Smooth muscle cell (in vitro differentiated cells): ENCODE measurements at regions not wholly inside any gene's neighbourhood (a gene's known extent, or its start where the extent isn't known, plus 50 kb on each side); places are given as distances from the start of the nearest gene placed in this dataset.
A peak's percentile ranks its signal among the peaks of the same experiment; 100 is the strongest.

Source experiments
- DNase-seq: peaks from one replicate; lab custom pipeline; 2025; ENCODE audit not compliant: unreplicated experiment; lab: John Stamatoyannopoulos, UW
- H2AFZ ChIP-seq: fragments of 200-600 bp; sonication (generic); 2 replicates; pipeline ENCODE4 v1.6.0; 2016; ENCODE audit warnings: antibody characterized with exemption, low read depth, mild to moderate bottlenecking
- H3F3A ChIP-seq: fragments of 200-600 bp; sonication (generic); 2 replicates; pipeline ENCODE4 v1.6.0; 2017; ENCODE audit warnings: antibody characterized with exemption, low read depth
- H3K27ac ChIP-seq: fragments of 200-600 bp; sonication (generic); 2 replicates; pipeline ENCODE4 v1.5.1; 2016; ENCODE audit warnings: low read depth, mild to moderate bottlenecking
- H3K27me3 ChIP-seq: fragments of 200-600 bp; sonication (generic); 2 replicates; pipeline ENCODE4 v1.6.1; 2016; ENCODE audit warnings: low read depth, mild to moderate bottlenecking
- H3K36me3 ChIP-seq: fragments of 200-600 bp; sonication (generic); 2 replicates; pipeline ENCODE4 v1.5.1; 2016; ENCODE audit warnings: low read depth
- H3K4me1 ChIP-seq: fragments of 200-600 bp; sonication (generic); 2 replicates; pipeline ENCODE4 v1.5.1; 2016; ENCODE audit warnings: low read depth
- H3K4me2 ChIP-seq: fragments of 200-600 bp; sonication (generic); 2 replicates; pipeline ENCODE4 v1.6.0; 2016; ENCODE audit warnings: mild to moderate bottlenecking
- H3K4me3 ChIP-seq: fragments of 200-600 bp; sonication (generic); 2 replicates; pipeline ENCODE4 v1.5.1; 2016; ENCODE audit warnings: mild to moderate bottlenecking
- H3K79me2 ChIP-seq: fragments of 200-600 bp; sonication (generic); 2 replicates; pipeline ENCODE4 v1.6.0; 2016; ENCODE audit warnings: low read depth, mild to moderate bottlenecking
- H3K9ac ChIP-seq: fragments of 200-600 bp; sonication (generic); 2 replicates; pipeline ENCODE4 v1.6.0; 2016; ENCODE audit warnings: low read depth
- H3K9me3 ChIP-seq: fragments of 200-600 bp; sonication (generic); replicated peaks from 2 replicates; pipeline ENCODE4 v1.5.1; 2016; ENCODE audit warnings: low read depth
- H4K20me1 ChIP-seq: fragments of 200-600 bp; sonication (generic); 2 replicates; pipeline ENCODE4 v1.6.0; 2016; ENCODE audit warnings: low read depth
- WGBS: methylation state at CpG from one replicate; pipeline ENCODE4 v1.1.7; 2016; ENCODE audit warnings: low lambda C conversion rate; 5-methylcytosine and 5-hydroxymethylcytosine counted together
- TF ChIP-seq, protein P1 (sequence below): fragments of 200-600 bp; sonication (generic); IDR thresholded peaks from 2 replicates; pipeline ENCODE4 v1.5.1; 2017; ENCODE audit warnings: borderline replicate concordance, mild to moderate bottlenecking, antibody characterized with exemption; ENCODE audit not compliant: insufficient read depth, poor library complexity, severe bottlenecking

DNA sequence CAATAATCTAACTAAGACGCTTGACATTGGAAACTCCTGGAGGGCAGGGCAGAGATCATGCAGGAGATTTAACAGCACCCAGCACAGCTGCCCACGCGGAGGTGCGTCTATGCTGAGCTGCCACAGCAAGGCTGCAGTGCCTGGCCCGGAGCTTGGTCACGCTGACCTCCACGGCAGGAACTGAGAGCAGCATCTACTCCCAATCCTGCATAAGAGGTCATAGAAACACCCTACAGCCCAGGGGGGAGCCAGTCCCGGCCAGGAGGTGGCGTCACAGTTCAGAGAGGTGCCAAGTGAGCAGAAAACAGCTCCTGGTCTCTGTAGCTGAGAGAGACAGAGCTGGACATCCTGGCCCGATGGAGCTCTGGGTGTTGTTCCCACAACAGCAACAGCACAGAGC, 121.1 kb upstream of the TMEM45B start:
- peaks cover 3% of the 10 kb centered on the region for H3K27me3 ChIP-seq
- no peak for DNase-seq
- H3K9ac ChIP-seq = no peak overlapping the region
- no peaks in the 10 kb centered on the region for H3F3A ChIP-seq
- H3K9me3 ChIP-seq = no peaks in the 10 kb centered on the region
- H3K4me3 ChIP-seq = no peak overlapping the region
- WGBS = 88% methylated on average over 10 of the region's 10 CpGs
- no peaks in the 10 kb centered on the region for H3K4me1 ChIP-seq
- H4K20me1 ChIP-seq = no peaks in the 10 kb centered on the region
- H3K36me3 ChIP-seq = no peaks in the 10 kb centered on the region
- no peak overlapping the region for H3K27ac ChIP-seq
- no peaks in the 10 kb centered on the region for H3K79me2 ChIP-seq
- no peak overlapping the region for H3K4me2 ChIP-seq
- TF ChIP-seq, protein P1, sequence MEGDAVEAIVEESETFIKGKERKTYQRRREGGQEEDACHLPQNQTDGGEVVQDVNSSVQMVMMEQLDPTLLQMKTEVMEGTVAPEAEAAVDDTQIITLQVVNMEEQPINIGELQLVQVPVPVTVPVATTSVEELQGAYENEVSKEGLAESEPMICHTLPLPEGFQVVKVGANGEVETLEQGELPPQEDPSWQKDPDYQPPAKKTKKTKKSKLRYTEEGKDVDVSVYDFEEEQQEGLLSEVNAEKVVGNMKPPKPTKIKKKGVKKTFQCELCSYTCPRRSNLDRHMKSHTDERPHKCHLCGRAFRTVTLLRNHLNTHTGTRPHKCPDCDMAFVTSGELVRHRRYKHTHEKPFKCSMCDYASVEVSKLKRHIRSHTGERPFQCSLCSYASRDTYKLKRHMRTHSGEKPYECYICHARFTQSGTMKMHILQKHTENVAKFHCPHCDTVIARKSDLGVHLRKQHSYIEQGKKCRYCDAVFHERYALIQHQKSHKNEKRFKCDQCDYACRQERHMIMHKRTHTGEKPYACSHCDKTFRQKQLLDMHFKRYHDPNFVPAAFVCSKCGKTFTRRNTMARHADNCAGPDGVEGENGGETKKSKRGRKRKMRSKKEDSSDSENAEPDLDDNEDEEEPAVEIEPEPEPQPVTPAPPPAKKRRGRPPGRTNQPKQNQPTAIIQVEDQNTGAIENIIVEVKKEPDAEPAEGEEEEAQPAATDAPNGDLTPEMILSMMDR = no peak
- no peak overlapping the region for H2AFZ ChIP-seq

DNA sequence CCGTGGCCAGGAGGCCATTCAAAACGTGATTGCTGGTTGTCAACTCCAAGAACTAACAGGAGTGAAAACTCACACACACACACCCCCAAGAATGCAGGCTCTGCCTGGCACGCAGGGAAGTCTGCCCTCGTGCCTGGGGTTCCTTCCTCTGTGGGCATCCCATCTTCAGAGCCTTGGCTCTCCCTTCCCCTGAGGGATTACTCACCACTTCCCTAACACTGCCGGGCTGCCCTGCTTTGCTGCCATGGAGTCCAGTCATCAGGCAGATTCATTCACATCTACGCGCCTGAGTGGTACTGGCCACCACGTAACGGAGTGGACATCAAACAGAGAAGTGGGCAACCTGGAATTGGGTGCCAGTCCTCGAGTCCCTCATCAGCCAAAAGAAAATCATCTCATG, 120.7 kb upstream of the TMEM45B start:
- H2AFZ ChIP-seq = no peak overlapping the region
- no peaks in the 10 kb centered on the region for H4K20me1 ChIP-seq
- no peaks in the 10 kb centered on the region for H3K79me2 ChIP-seq
- H3F3A ChIP-seq = no peaks in the 10 kb centered on the region
- H3K27me3 ChIP-seq = peaks cover 4% of the 10 kb centered on the region
- H3K4me3 ChIP-seq = no peak overlapping the region
- no peak overlapping the region for H3K4me2 ChIP-seq
- no peak overlapping the region for H3K9ac ChIP-seq
- H3K9me3 ChIP-seq = no peaks in the 10 kb centered on the region
- no peaks in the 10 kb centered on the region for H3K4me1 ChIP-seq
- no peaks in the 10 kb centered on the region for H3K36me3 ChIP-seq
- H3K27ac ChIP-seq = no peak overlapping the region
- 83% methylated on average over 10 of the region's 10 CpGs for WGBS
- TF ChIP-seq, protein P1 = no peak
- DNase-seq = no peak

DNA sequence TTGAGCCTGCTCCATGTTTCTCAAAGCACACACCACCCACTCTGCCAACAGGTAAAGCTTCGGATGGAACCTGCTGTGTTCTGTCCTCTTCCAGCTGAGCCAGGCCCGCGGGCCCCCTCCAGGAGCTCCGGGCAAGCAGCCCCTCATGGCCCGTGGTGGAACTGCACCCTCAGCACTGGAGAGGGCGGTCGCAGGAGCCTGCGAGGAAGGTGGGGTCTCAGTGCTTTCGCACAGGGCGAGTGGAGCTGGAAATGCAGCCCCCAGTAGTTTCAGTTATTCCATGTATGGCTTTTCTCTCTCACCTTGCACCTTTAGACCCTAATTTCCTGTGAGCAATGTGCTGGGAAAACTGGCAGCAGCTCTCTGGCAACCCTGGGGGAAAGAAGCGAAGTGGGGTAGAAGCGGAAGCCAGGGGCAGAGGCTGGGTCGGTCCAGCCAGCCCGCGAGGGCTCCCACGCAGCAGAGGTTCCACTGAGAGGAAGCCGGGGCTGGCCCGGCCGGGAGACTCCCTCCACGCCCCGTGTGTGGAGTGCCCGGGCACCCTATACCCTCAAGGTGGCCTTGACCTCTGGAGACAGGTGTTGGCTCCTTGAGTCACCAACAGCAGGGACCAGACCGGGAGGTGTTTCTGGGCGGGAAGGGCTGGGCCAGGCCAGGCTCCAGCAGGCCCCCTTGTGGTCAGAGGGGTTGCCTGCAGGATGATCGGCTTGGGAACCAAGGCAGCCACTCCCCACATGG, 119.9 kb upstream of the TMEM45B start:
- TF ChIP-seq, protein P1 = peak; percentile 70
- H3K36me3 ChIP-seq = no peaks in the 10 kb centered on the region
- peak; percentile 20 for DNase-seq
- no peak overlapping the region for H3K27ac ChIP-seq
- H3K4me2 ChIP-seq = peak overlapping the region; percentile 84
- H3K79me2 ChIP-seq = no peaks in the 10 kb centered on the region
- H4K20me1 ChIP-seq = no peaks in the 10 kb centered on the region
- no peaks in the 10 kb centered on the region for H3K4me1 ChIP-seq
- peak overlapping the region; percentile 43 for H3K4me3 ChIP-seq
- no peaks in the 10 kb centered on the region for H3K9me3 ChIP-seq
- H3K27me3 ChIP-seq = peaks cover 8% of the 10 kb centered on the region
- peak overlapping the region; percentile 70 for H2AFZ ChIP-seq
- no peaks in the 10 kb centered on the region for H3F3A ChIP-seq
- 11% methylated on average over 25 of the region's 25 CpGs for WGBS
- no peak overlapping the region for H3K9ac ChIP-seq
